ENCODE measurements at regions not wholly inside any gene's neighbourhood (a gene's known extent, or its start where the extent isn't known, plus 50 kb on each side); places are given as distances from the start of the nearest gene placed in this dataset.
A peak's percentile ranks its signal among the peaks of the same experiment; 100 is the strongest.

- TF ChIP-seq CTCF (IDR thresholded peaks at IDR 0.05), result no peak
Observed at GRCh38 chr12:70117670-70118069, 125.6 kb upstream of the CNOT2 start (continued).

GRCh38 chr12:70120970-70121369 is 122.3 kb upstream of the CNOT2 start:
- Histone ChIP-seq H3K36me3 (replicated peaks in 1 of 2; ENCODE audit: control insufficient read depth in 1 of 2, insufficient read depth in 2 of 2, low read length in 1 of 2) (no peaks in the 10 kb centered on the region), H3K27ac (ENCODE audit: low read depth in 2 of 2, low read length in 1 of 2) (peak overlapping the region in 1 of 2 experiments; percentile 83; a peak in 1 of 4 replicates), H3K27me3 (ENCODE audit: insufficient read depth) (no peaks in the 10 kb centered on the region), H3F3A (replicated peaks; ENCODE audit: insufficient read depth) (no peaks in the 10 kb centered on the region), H3K4me2 (no peak overlapping the region), H3K9me3 (no peaks in the 10 kb centered on the region), H3K79me2 (ENCODE audit: insufficient read depth) (no peaks in the 10 kb centered on the region), H2AFZ (ENCODE audit: low read depth) (no peak overlapping the region), H4K20me1 (ENCODE audit: insufficient read depth) (no peaks in the 10 kb centered on the region), H3K9ac (no peak overlapping the region), H3K4me1 (ENCODE audit: control insufficient read depth in 1 of 2, insufficient read depth in 2 of 2, low read depth in 1 of 2, low read length in 1 of 2) (peaks cover 0 to 6% of the 10 kb centered on the region in 2 experiments; a peak in 2 of 4 replicates), H3K9me2 (no peaks in the 10 kb centered on the region), H3K4me3 (ENCODE audit: low read depth in 2 of 2, low read length in 1 of 2) (no peak overlapping the region)
- ChIA-PET POLR2A (no interaction called here), CTCF (interaction anchor here (1.2 kb wide), 1 partner anchor 221 kb away, joined by 3 read pairs; no protein-coding TSS in a partner anchor)
- peak; percentile 75 for DNase-seq
- TF ChIP-seq TAF1 (IDR thresholded peaks at IDR 0.05; ENCODE audit: borderline replicate concordance, low read depth, low read length) (no peak), ZBTB33 (IDR thresholded peaks at IDR 0.05; ENCODE audit: borderline replicate concordance, low read depth) (no peak), USF2 (IDR thresholded peaks at IDR 0.05; ENCODE audit: borderline replicate concordance, low read depth, low read length) (no peak), MXI1 (IDR thresholded peaks at IDR 0.05; ENCODE audit: low read depth, low read length) (peak; percentile 59; the same call in 1 of the 2 replicates), NRF1 (IDR thresholded peaks at IDR 0.05; ENCODE audit: low read depth, low read length) (no peak), RCOR1 (IDR thresholded peaks at IDR 0.05; ENCODE audit: low read length) (peak; percentile 99), MEF2A (IDR thresholded peaks at IDR 0.05; ENCODE audit: borderline replicate concordance, low read depth) (no peak), EP300 (IDR thresholded peaks at IDR 0.05; ENCODE audit: borderline replicate concordance in 1 of 2, low read depth in 1 of 2, low read length in 1 of 2) (peak in 1 of 2 experiments; percentile 90; a peak in 2 of 4 replicates), SIN3A (IDR thresholded peaks at IDR 0.05; ENCODE audit: borderline replicate concordance, low read depth, low read length) (no peak), REST (IDR thresholded peaks at IDR 0.05; ENCODE audit: low read depth, low read length) (no peak), NFIC (IDR thresholded peaks at IDR 0.05; ENCODE audit: borderline replicate concordance) (no peak), PBX3 (IDR thresholded peaks at IDR 0.05) (no peak), EZH2phosphoT487 (IDR thresholded peaks at IDR 0.05; ENCODE audit: borderline replicate concordance, low read depth) (no peak), YY1 (IDR thresholded peaks at IDR 0.05; ENCODE audit: low read depth) (no peak)
- TF ChIP-seq, protein P1, sequence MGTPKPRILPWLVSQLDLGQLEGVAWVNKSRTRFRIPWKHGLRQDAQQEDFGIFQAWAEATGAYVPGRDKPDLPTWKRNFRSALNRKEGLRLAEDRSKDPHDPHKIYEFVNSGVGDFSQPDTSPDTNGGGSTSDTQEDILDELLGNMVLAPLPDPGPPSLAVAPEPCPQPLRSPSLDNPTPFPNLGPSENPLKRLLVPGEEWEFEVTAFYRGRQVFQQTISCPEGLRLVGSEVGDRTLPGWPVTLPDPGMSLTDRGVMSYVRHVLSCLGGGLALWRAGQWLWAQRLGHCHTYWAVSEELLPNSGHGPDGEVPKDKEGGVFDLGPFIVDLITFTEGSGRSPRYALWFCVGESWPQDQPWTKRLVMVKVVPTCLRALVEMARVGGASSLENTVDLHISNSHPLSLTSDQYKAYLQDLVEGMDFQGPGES (IDR thresholded peaks at IDR 0.05; ENCODE audit: low read depth, low read length), result no peak
- TF ChIP-seq, protein P2, sequence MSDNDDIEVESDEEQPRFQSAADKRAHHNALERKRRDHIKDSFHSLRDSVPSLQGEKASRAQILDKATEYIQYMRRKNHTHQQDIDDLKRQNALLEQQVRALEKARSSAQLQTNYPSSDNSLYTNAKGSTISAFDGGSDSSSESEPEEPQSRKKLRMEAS (IDR thresholded peaks at IDR 0.05; ENCODE audit: low read depth), result no peak
